ENCODE measurements at regions not wholly inside any gene's neighbourhood (a gene's known extent, or its start where the extent isn't known, plus 50 kb on each side); places are given as distances from the start of the nearest gene placed in this dataset.

DNA sequence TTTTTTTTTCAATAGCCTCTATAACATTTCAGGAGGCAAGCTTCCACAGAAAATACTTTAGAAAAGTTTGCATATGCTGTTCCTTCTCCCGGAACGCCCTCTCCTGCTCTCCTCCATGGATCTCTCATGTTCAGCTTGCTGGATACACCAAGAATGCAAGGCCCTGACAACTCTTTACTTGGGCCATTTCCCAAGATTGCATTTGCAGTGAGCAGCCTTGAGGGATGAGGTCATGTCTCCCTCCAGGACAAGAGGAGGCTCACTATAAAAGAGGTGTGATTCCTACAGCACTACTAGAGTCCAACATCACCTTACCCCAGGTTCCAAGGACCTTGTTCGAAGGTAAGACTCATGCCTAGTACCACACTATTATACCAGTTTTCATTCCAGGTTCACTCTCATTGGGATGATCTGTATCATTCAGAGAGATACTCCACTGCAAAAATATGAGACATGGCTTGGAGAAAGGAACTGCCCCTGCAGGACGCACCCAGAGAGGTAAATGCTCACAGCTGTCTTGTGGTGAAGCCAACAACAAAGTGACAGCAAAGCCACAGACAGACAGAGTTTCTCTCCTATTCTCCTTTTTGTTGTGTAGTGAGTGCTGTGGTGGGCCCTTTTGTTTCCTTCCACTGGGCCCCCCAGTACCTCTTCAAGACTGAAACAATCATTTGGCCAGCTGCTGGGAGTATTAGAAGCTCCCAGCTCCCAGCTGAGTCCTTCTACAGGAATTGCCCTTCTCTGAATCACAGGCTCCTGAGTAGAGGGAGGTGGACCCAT is 151.7 kb upstream of the ZNF366 start:
- ATAC-seq (no peak), DNase-seq (ENCODE audit: extremely low read depth in 1 of 4, low spot score in 3 of 4) (no peak), FAIRE-seq (no peak)
- ChIA-PET CTCF (ENCODE audit: low intra/inter-chr PET ratio) (no interaction called here), POLR2A (interaction anchor here (0.7 kb wide), 1 partner anchor 126 kb away, joined by 3 read pairs; no protein-coding TSS in a partner anchor)
- intact Hi-C loops (cut with micrococcal nuclease) (no loop called here), in situ Hi-C loops (cut with MboI) (no loop called here)
- H3K9ac ChIP-seq (ENCODE audit: insufficient read depth in 1 of 2, low read depth in 2 of 2, low read length in 2 of 2) = no peak overlapping the region
- peaks cover 23 to 40% of the 10 kb centered on the region in 2 experiments for H3K27me3 ChIP-seq (ENCODE audit: control insufficient read depth in 2 of 2, insufficient read depth in 2 of 2, low read length in 2 of 2)
- no peaks in the 10 kb centered on the region for H3K36me3 ChIP-seq (ENCODE audit: control insufficient read depth, insufficient read depth, low read length)
- H3K9me3 ChIP-seq (replicated peaks; ENCODE audit: control insufficient read depth, insufficient read depth, low read depth, low read length) = no peaks in the 10 kb centered on the region
- BruUV-seq (replicated peaks) = no TSS peak
- no peak overlapping the region for H3K4me3 ChIP-seq
- H4K20me1 ChIP-seq (replicated peaks; ENCODE audit: control insufficient read depth, insufficient read depth, low read length) = no peaks in the 10 kb centered on the region
- H3K4me2 ChIP-seq (ENCODE audit: insufficient read depth, low read length) = no peak overlapping the region
- TF ChIP-seq ATF3 (IDR thresholded peaks at IDR 0.05) (peak; percentile 21; the same call in 1 of the 2 replicates), ATF3 (CRISPR knock-in tag; conservative IDR thresholded peaks at IDR 0.05) (no peak), EZH2 (IDR thresholded peaks at IDR 0.05; ENCODE audit: borderline replicate concordance, low read depth, low read length) (no peak)
- no peak overlapping the region for H3K27ac ChIP-seq (ENCODE audit: extremely low read depth, low read depth, low read length)
- H3K4me1 ChIP-seq (replicated peaks in 1 of 2; ENCODE audit: control insufficient read depth in 2 of 2, insufficient read depth in 2 of 2, low read length in 2 of 2) = no peaks in the 10 kb centered on the region
- H3K9me1 ChIP-seq (ENCODE audit: control insufficient read depth, insufficient read depth, low read length) = no peaks in the 10 kb centered on the region
- H2AFZ ChIP-seq (ENCODE audit: low read depth, low read length) = no peak overlapping the region
- 5% methylated on average over 4 of the region's 4 CpGs for WGBS (ENCODE audit: insufficient coverage, low coverage, missing lambda C conversion rate)
- H3K79me2 ChIP-seq (ENCODE audit: control insufficient read depth, insufficient read depth, low read length) = no peaks in the 10 kb centered on the region

DNA sequence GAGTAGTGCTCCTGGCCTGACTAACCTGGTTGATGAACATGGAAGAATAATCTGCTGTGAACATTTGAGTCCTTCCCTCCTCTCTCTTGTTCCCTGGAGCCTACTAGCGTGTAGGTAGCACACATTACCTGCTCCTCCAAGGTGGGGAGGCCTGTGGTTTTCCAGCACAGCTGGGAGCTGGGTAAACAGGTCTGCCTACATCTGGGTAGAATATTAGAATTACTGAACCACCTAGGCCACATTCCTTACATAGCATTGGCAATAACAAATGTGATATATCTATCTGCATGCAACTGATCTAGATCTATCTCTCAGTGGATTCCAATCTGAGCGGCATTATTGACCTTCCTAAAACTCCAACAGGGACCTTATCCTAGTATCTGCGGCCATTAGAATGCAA is 151.0 kb upstream of the ZNF366 start:
- no peaks in the 10 kb centered on the region for H4K20me1 ChIP-seq (replicated peaks; ENCODE audit: control insufficient read depth, insufficient read depth, low read length)
- no peak overlapping the region for H3K27ac ChIP-seq (ENCODE audit: extremely low read depth, low read depth, low read length)
- intact Hi-C loops (cut with micrococcal nuclease) (no loop called here), in situ Hi-C loops (cut with MboI) (no loop called here)
- H2AFZ ChIP-seq (ENCODE audit: low read depth, low read length) = no peak overlapping the region
- H3K36me3 ChIP-seq (ENCODE audit: control insufficient read depth, insufficient read depth, low read length) = no peaks in the 10 kb centered on the region
- no peak overlapping the region for H3K4me3 ChIP-seq
- FAIRE-seq = no peak
- no TSS peak for BruUV-seq (replicated peaks)
- ChIA-PET POLR2A (no interaction called here), CTCF (ENCODE audit: low intra/inter-chr PET ratio) (no interaction called here)
- WGBS (ENCODE audit: insufficient coverage, low coverage, missing lambda C conversion rate) = 6% methylated on average over 3 of the region's 3 CpGs
- H3K27me3 ChIP-seq (ENCODE audit: control insufficient read depth in 2 of 2, insufficient read depth in 2 of 2, low read length in 2 of 2) = peaks cover 19 to 33% of the 10 kb centered on the region in 2 experiments
- no peaks in the 10 kb centered on the region for H3K4me1 ChIP-seq (replicated peaks in 1 of 2; ENCODE audit: control insufficient read depth in 2 of 2, insufficient read depth in 2 of 2, low read length in 2 of 2)
- H3K9ac ChIP-seq (ENCODE audit: insufficient read depth in 1 of 2, low read depth in 2 of 2, low read length in 2 of 2) = no peak overlapping the region
- ATAC-seq = no peak
- H3K4me2 ChIP-seq (ENCODE audit: insufficient read depth, low read length) = no peak overlapping the region
- H3K79me2 ChIP-seq (ENCODE audit: control insufficient read depth, insufficient read depth, low read length) = no peaks in the 10 kb centered on the region
- no peak for DNase-seq (ENCODE audit: extremely low read depth in 1 of 4, low spot score in 3 of 4)
- H3K9me3 ChIP-seq (replicated peaks; ENCODE audit: control insufficient read depth, insufficient read depth, low read depth, low read length) = no peaks in the 10 kb centered on the region
- no peaks in the 10 kb centered on the region for H3K9me1 ChIP-seq (ENCODE audit: control insufficient read depth, insufficient read depth, low read length)
- TF ChIP-seq MEIS2 (IDR thresholded peaks at IDR 0.05; ENCODE audit: partially characterized antibody) (no peak), FOXM1 (IDR thresholded peaks at IDR 0.05; ENCODE audit: low read depth) (no peak), FOXM1 (CRISPR knock-in tag; IDR thresholded peaks at IDR 0.05; ENCODE audit: low read depth) (no peak), ZNF431 (CRISPR knock-in tag; IDR thresholded peaks at IDR 0.05) (no peak), SUPT5H (IDR thresholded peaks at IDR 0.05) (no peak), MEF2A (IDR thresholded peaks at IDR 0.05; ENCODE audit: control insufficient read depth, low read depth, low read length) (no peak), PHF20 (IDR thresholded peaks at IDR 0.05; ENCODE audit: partially characterized antibody) (no peak), CREB1 (IDR thresholded peaks at IDR 0.05) (no peak), CREB1 (CRISPR knock-in tag; IDR thresholded peaks at IDR 0.05) (no peak), ZNF121 (CRISPR knock-in tag; conservative IDR thresholded peaks at IDR 0.05) (no peak), IFI16 (CRISPR knock-in tag; IDR thresholded peaks at IDR 0.05) (no peak), ZBTB7A (IDR thresholded peaks at IDR 0.05; ENCODE audit: borderline replicate concordance, control insufficient read depth, low read depth, low read length) (no peak)
- TF ChIP-seq, protein P1, sequence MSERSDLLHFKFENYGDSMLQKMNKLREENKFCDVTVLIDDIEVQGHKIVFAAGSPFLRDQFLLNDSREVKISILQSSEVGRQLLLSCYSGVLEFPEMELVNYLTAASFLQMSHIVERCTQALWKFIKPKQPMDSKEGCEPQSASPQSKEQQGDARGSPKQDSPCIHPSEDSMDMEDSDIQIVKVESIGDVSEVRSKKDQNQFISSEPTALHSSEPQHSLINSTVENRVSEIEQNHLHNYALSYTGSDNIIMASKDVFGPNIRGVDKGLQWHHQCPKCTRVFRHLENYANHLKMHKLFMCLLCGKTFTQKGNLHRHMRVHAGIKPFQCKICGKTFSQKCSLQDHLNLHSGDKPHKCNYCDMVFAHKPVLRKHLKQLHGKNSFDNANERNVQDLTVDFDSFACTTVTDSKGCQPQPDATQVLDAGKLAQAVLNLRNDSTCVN (CRISPR knock-in tag; IDR thresholded peaks at IDR 0.05) = no peak
